Heart left ventricle (tissue), 16 donors: ENCODE measurements at regions not wholly inside any gene's neighbourhood (a gene's known extent, or its start where the extent isn't known, plus 50 kb on each side); places are given as distances from the start of the nearest gene placed in this dataset.

Experiments
- ATAC-seq, 4 donors: fragments of 200-7000 bp; cut with Tn5 transposase; one replicate each; pipeline ENCODE4 v1.9.1; 2020 to 2022; ENCODE audit warnings: moderate library complexity in 4 of 4, mild to moderate bottlenecking in 3 of 4, moderate number of reproducible peaks in 1 of 4
- DNase-seq, 5 donors: peaks; one replicate each; pipeline ENCODE4 v3.0.0-alpha.2; 2020
- H3K27ac ChIP-seq, 12 donors: fragments of 200-600 bp; sonication (generic) in 4 of 12; one replicate each; pipeline versions ENCODE4 v1.5.0 to v1.8.0; 2016 to 2022; ENCODE audit warnings: mild to moderate bottlenecking in 2 of 12
- H3K27me3 ChIP-seq, 9 donors: fragments of 200-600 bp; sonication (generic) in 2 of 9; one replicate each; pipeline versions ENCODE4 v1.5.1 to v1.8.0; 2016 to 2022; ENCODE audit warnings: mild to moderate bottlenecking in 3 of 9
- H3K36me3 ChIP-seq, 9 donors: fragments of 200-600 bp; sonication (generic) in 2 of 9; one replicate each; pipeline versions ENCODE4 v1.5.0 to v1.8.0; 2018 to 2022; ENCODE audit warnings: mild to moderate bottlenecking in 2 of 9
- H3K4me1 ChIP-seq, 12 donors: fragments of 200-600 bp; sonication (generic) in 4 of 12; one replicate each; pipeline versions ENCODE4 v1.5.0 to v1.8.0; 2016 to 2022; ENCODE audit warnings: mild to moderate bottlenecking in 3 of 12
- H3K4me3 ChIP-seq, 12 donors: fragments of 200-600 bp; sonication (generic) in 4 of 12; one replicate each; pipeline versions ENCODE4 v1.5.0 to v1.8.0; 2017 to 2022; ENCODE audit warnings: mild to moderate bottlenecking in 9 of 12, moderate library complexity in 4 of 12
- H3K9me3 ChIP-seq, 12 donors: fragments of 200-600 bp; sonication (generic) in 4 of 12; one replicate each; pipeline versions ENCODE4 v1.5.0 to v1.8.0; 2016 to 2022; ENCODE audit warnings: mild to moderate bottlenecking in 1 of 12
- CTCF ChIP-seq, 12 donors: fragments of 200-600 bp; sonication (generic) in 4 of 12; IDR thresholded peaks; one replicate each; pipeline versions ENCODE4 v1.5.0 to v1.8.0; 2018 to 2022; ENCODE audit warnings: antibody characterized with exemption in 12 of 12, mild to moderate bottlenecking in 5 of 12
- POLR2A ChIP-seq, 2 donors: fragments of 450-650 bp; IDR thresholded peaks; one replicate each; pipeline ENCODE4 v1.6.1; 2017; ENCODE audit warnings: antibody characterized with exemption in 2 of 2, mild to moderate bottlenecking in 2 of 2, moderate library complexity in 2 of 2
- WGBS, 4 donors: extraction: QIAGEN DNeasy Blood & Tissue Kit in 2 of 4; methylation state at CpG; one replicate each; pipeline versions ENCODE4 v1.1.5 to v1.1.7; 2013 to 2018; 5-methylcytosine and 5-hydroxymethylcytosine counted together
- intact Hi-C, 10 donors: fragments of 100-400 bp; cut with DNase I; formaldehyde crosslinking; loops; one replicate each; pipeline versions ENCODE4 v1.11.1 to v1.14.2; 2022
- donor health status: ischemic (EF 13 %, LVEDD 7.1; RV severe dilation, severe dysfunction).
- donor health status: healthy with polysubstance abuse.
- donor health status: DM: no; HTN: yes; CAD: no.
- donor health status: DM: no; HTN: no; CAD: no.
- donor health status: ischemic (EF 25% LVEDD 6.9; RV normal size, moderate dysfunction).
- donor health status: ischemic (EF 25% LVEDD 5.7; RV mildly dilated, moderate dysfunction).
- donor health status: healthy.
- donor health status: DM: yes; HTN: yes; CAD: no.
- donor health status: ischemic (EF 35%, LVEDD 5.7; RV mildly dilated, moderate dysfunction).
- donor health status: nonischemic (EF 11% LVEDD 7.7; RV severe dilation, severe dysfunction).
- donor health status: DM: yes; HTN: yes; CAD: no.
- donor health status: PGD.
- donor health status: ischemic (EF 29% LVEDD 5.4; RV normal size, mild dysfunction).
- donor health status: nonischemic (EF 23%, LVEDD 6.1; RV moderate dilation, normal function).

- Histone ChIP-seq H3K4me1 (peaks cover 0 to 3% (median 0%) of the 10 kb centered on the region in 12 donors), H3K27ac (no peak overlapping the region), H3K4me3 (no peak overlapping the region), H3K27me3 (no peaks in the 10 kb centered on the region), H3K36me3 (no peaks in the 10 kb centered on the region), H3K9me3 (peaks cover 0 to 15% (median 0%) of the 10 kb centered on the region in 12 donors)
- no peak for DNase-seq
- no peak for ATAC-seq
- no peak for TF ChIP-seq POLR2A (IDR thresholded peaks at IDR 0.05)
- no peak for TF ChIP-seq CTCF (IDR thresholded peaks at IDR 0.05)
- WGBS, 4 donors = 61 to 91% (median 74%) methylated on average over 5 of the region's 5 CpGs
- intact Hi-C loops = no loop called here
These were observed 1522.7 kb downstream of the OTOL1 start for GRCh38 chr3:163019260-163019659.

- DNase-seq (no peak), ATAC-seq (no peak)
- Histone ChIP-seq H3K4me1 (no peaks in the 10 kb centered on the region), H3K4me3 (no peak overlapping the region), H3K36me3 (no peaks in the 10 kb centered on the region), H3K9me3 (no peaks in the 10 kb centered on the region), H3K27ac (no peak overlapping the region), H3K27me3 (no peaks in the 10 kb centered on the region)
- TF ChIP-seq CTCF (IDR thresholded peaks at IDR 0.05) = no peak
- no peak for TF ChIP-seq POLR2A (IDR thresholded peaks at IDR 0.05)
- intact Hi-C loops = no loop called here
- WGBS, 4 donors = 74 to 91% (median 79%) methylated on average over 4 of the region's 4 CpGs
These were observed 1537.0 kb downstream of the OTOL1 start for GRCh38 chr3:163033652-163034051.

GRCh38 chr3:163039636-163040035, 1543.0 kb downstream of the OTOL1 start:
- no peaks in the 10 kb centered on the region for H3K27me3 ChIP-seq
- intact Hi-C loops = no loop called here
- no peaks in the 10 kb centered on the region for H3K4me1 ChIP-seq
- H3K9me3 ChIP-seq = no peaks in the 10 kb centered on the region
- no peak for ATAC-seq
- DNase-seq = no peak
- no peaks in the 10 kb centered on the region for H3K36me3 ChIP-seq
- WGBS, 4 donors = 75 to 87% (median 82%) methylated on average over 3 of the region's 3 CpGs
- TF ChIP-seq POLR2A (IDR thresholded peaks at IDR 0.05) (no peak), CTCF (IDR thresholded peaks at IDR 0.05) (no peak)
- no peak overlapping the region for H3K27ac ChIP-seq
- no peak overlapping the region for H3K4me3 ChIP-seq

- no peaks in the 10 kb centered on the region for H3K9me3 ChIP-seq
- no peaks in the 10 kb centered on the region for H3K27me3 ChIP-seq
- 30 to 61% (median 32%) methylated on average over 3 of the region's 3 CpGs for WGBS, 4 donors
- H3K27ac ChIP-seq = no peak overlapping the region
- H3K36me3 ChIP-seq = no peaks in the 10 kb centered on the region
- ATAC-seq (no peak), DNase-seq (no peak)
- no peaks in the 10 kb centered on the region for H3K4me1 ChIP-seq
- TF ChIP-seq POLR2A (IDR thresholded peaks at IDR 0.05) = no peak
- peak in 5 of 12 donors; percentile 5 to 24 (median 9) for TF ChIP-seq CTCF (IDR thresholded peaks at IDR 0.05)
- H3K4me3 ChIP-seq = no peak overlapping the region
- intact Hi-C loops = no loop called here
These were observed 1546.5 kb downstream of the OTOL1 start for GRCh38 chr3:163043074-163043473.
